ENCODE measurements at regions not wholly inside any gene's neighbourhood (a gene's known extent, or its start where the extent isn't known, plus 50 kb on each side); places are given as distances from the start of the nearest gene placed in this dataset.

DNA sequence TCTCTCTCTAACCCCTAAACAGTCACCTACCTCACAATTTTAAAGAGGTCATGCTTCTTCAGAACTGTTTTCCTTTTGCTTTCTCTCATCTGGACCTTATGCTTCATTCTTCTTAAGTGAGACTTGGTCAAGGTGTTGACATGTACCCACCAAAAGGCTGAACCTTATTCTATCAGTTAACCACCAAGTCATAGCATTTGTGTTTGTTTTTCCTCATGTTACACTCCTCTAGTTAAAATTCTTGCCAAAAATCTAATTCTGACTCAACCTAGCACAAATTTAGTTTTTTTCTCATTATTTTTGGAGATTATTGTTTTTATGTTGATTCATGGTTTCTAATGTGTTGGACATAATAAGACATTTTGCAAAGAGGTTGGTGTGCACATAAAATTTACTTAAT, 578.6 kb downstream of the SLC16A7 start:
- Histone ChIP-seq H2AFZ (no peak overlapping the region), H3K36me3 (replicated peaks; ENCODE audit: insufficient read depth, low read depth) (no peaks in the 10 kb centered on the region), H3K4me2 (no peak overlapping the region), H3K79me2 (no peaks in the 10 kb centered on the region), H3K9me2 (replicated peaks; ENCODE audit: insufficient read depth) (no peaks in the 10 kb centered on the region), H4K20me1 (ENCODE audit: insufficient read depth, poor library complexity, severe bottlenecking) (no peaks in the 10 kb centered on the region), H3K4me3 (no peak overlapping the region), H3K27me3 (no peaks in the 10 kb centered on the region), H3K27ac (no peak overlapping the region), H3K4me1 (ENCODE audit: insufficient read depth) (no peaks in the 10 kb centered on the region), H3K9me3 (ENCODE audit: low read depth) (no peaks in the 10 kb centered on the region)
- TF ChIP-seq EZH2phosphoT487 (IDR thresholded peaks at IDR 0.05; ENCODE audit: low read depth, severe bottlenecking, unreplicated experiment) (no peak), EZH2 (IDR thresholded peaks at IDR 0.05; ENCODE audit: borderline replicate concordance) (no peak)
- TF ChIP-seq, protein P1, sequence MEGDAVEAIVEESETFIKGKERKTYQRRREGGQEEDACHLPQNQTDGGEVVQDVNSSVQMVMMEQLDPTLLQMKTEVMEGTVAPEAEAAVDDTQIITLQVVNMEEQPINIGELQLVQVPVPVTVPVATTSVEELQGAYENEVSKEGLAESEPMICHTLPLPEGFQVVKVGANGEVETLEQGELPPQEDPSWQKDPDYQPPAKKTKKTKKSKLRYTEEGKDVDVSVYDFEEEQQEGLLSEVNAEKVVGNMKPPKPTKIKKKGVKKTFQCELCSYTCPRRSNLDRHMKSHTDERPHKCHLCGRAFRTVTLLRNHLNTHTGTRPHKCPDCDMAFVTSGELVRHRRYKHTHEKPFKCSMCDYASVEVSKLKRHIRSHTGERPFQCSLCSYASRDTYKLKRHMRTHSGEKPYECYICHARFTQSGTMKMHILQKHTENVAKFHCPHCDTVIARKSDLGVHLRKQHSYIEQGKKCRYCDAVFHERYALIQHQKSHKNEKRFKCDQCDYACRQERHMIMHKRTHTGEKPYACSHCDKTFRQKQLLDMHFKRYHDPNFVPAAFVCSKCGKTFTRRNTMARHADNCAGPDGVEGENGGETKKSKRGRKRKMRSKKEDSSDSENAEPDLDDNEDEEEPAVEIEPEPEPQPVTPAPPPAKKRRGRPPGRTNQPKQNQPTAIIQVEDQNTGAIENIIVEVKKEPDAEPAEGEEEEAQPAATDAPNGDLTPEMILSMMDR (IDR thresholded peaks at IDR 0.05; ENCODE audit: poor library complexity), result no peak
- no peak for DNase-seq (ENCODE audit: low spot score)

DNA sequence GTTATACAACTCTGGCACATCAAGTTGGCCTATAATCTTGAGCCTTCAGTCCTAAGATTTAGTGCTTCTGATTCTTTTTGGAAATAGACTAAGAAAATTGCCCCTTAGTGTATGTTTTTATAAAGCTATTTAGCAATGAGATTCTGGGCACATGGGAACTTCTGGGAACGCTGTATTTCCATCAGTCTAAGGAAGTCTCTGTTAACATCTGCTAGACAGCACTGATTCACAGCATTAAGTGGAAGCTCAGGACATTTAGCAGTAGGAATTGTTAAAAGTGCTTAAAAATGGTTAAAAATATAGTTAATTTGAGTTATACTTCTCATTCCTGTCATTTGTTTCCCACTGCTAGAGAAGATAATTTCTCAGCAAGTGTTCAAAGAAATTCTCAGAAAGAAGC, 579.1 kb downstream of the SLC16A7 start:
- no peaks in the 10 kb centered on the region for H3K9me3 ChIP-seq (ENCODE audit: low read depth)
- WGBS (ENCODE audit: low lambda C conversion rate, missing lambda C conversion rate), result 4% methylated on average over 1 of the region's 1 CpG
- H3K36me3 ChIP-seq (replicated peaks; ENCODE audit: insufficient read depth, low read depth), result no peaks in the 10 kb centered on the region
- no peaks in the 10 kb centered on the region for H3K4me1 ChIP-seq (ENCODE audit: insufficient read depth)
- H3K9me2 ChIP-seq (replicated peaks; ENCODE audit: insufficient read depth), result no peaks in the 10 kb centered on the region
- no peak for TF ChIP-seq EZH2phosphoT487 (IDR thresholded peaks at IDR 0.05; ENCODE audit: low read depth, severe bottlenecking, unreplicated experiment)
- TF ChIP-seq, protein P1 (IDR thresholded peaks at IDR 0.05; ENCODE audit: poor library complexity), result no peak
- no peak for TF ChIP-seq EZH2 (IDR thresholded peaks at IDR 0.05; ENCODE audit: borderline replicate concordance)
- H3K4me3 ChIP-seq, result no peak overlapping the region
- no peaks in the 10 kb centered on the region for H4K20me1 ChIP-seq (ENCODE audit: insufficient read depth, poor library complexity, severe bottlenecking)
- no peak overlapping the region for H3K27ac ChIP-seq
- no peaks in the 10 kb centered on the region for H3K27me3 ChIP-seq
- DNase-seq (ENCODE audit: low spot score), result no peak
- H3K4me2 ChIP-seq, result no peak overlapping the region
- H3K79me2 ChIP-seq, result no peaks in the 10 kb centered on the region
- no peak overlapping the region for H2AFZ ChIP-seq

DNA sequence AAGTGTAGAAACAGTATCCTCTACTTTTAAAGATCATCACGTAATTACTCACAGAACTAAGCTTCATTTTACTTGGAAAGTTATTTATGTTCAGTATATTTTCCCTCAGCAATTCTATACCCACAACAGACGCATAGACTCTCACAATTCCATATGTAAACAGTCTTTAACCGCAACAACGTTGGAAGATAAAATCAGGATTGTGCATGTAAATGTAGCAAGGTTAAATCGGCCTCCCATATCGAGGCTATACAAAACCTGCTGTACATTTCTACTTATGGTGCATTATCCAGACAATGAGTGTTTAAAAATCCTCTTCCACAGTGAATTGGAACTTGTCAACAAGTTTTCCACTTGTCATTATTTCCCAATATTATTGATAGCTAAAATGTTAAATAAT, 581.1 kb downstream of the SLC16A7 start:
- H3K27me3 ChIP-seq, result no peaks in the 10 kb centered on the region
- no peak for DNase-seq (ENCODE audit: low spot score)
- no peak overlapping the region for H2AFZ ChIP-seq
- no peaks in the 10 kb centered on the region for H3K4me1 ChIP-seq (ENCODE audit: insufficient read depth)
- no peak overlapping the region for H3K27ac ChIP-seq
- no peaks in the 10 kb centered on the region for H4K20me1 ChIP-seq (ENCODE audit: insufficient read depth, poor library complexity, severe bottlenecking)
- WGBS (ENCODE audit: low lambda C conversion rate, missing lambda C conversion rate), result 70% methylated on average over 6 of the region's 6 CpGs
- H3K36me3 ChIP-seq (replicated peaks; ENCODE audit: insufficient read depth, low read depth), result no peaks in the 10 kb centered on the region
- no peak overlapping the region for H3K4me2 ChIP-seq
- no peak overlapping the region for H3K4me3 ChIP-seq
- H3K9me3 ChIP-seq (ENCODE audit: low read depth), result no peaks in the 10 kb centered on the region
- no peaks in the 10 kb centered on the region for H3K79me2 ChIP-seq
- H3K9me2 ChIP-seq (replicated peaks; ENCODE audit: insufficient read depth), result no peaks in the 10 kb centered on the region
- TF ChIP-seq, protein P1 (IDR thresholded peaks at IDR 0.05; ENCODE audit: poor library complexity), result no peak
- TF ChIP-seq EZH2phosphoT487 (IDR thresholded peaks at IDR 0.05; ENCODE audit: low read depth, severe bottlenecking, unreplicated experiment) (no peak), EZH2 (IDR thresholded peaks at IDR 0.05; ENCODE audit: borderline replicate concordance) (no peak)

DNA sequence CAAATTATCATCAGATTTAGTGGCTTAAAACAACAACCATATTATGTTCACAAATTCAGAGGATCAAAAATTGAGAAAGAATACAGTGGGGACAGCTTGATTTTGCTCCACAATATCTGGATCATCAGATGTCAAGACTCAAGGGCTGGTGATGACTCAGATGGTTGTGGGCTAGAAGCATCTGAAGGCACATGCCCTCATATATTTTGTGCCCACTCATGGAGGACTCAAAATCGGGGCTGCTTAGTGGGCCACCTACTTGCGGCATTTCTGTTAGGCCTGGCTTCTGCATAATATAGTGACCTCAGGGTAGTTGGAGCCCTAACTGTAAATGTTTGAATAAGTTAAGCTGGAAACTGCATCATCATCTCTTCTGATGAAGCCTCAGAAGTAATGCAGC, 584.5 kb downstream of the SLC16A7 start:
- H3K4me2 ChIP-seq, result no peak overlapping the region
- no peak overlapping the region for H2AFZ ChIP-seq
- H3K27me3 ChIP-seq, result no peaks in the 10 kb centered on the region
- H3K4me3 ChIP-seq, result no peak overlapping the region
- H4K20me1 ChIP-seq (ENCODE audit: insufficient read depth, poor library complexity, severe bottlenecking), result no peaks in the 10 kb centered on the region
- H3K36me3 ChIP-seq (replicated peaks; ENCODE audit: insufficient read depth, low read depth), result no peaks in the 10 kb centered on the region
- TF ChIP-seq, protein P1 (IDR thresholded peaks at IDR 0.05; ENCODE audit: poor library complexity), result no peak
- TF ChIP-seq EZH2phosphoT487 (IDR thresholded peaks at IDR 0.05; ENCODE audit: low read depth, severe bottlenecking, unreplicated experiment) (no peak), EZH2 (IDR thresholded peaks at IDR 0.05; ENCODE audit: borderline replicate concordance) (no peak)
- H3K79me2 ChIP-seq, result no peaks in the 10 kb centered on the region
- DNase-seq (ENCODE audit: low spot score), result no peak
- no peak overlapping the region for H3K27ac ChIP-seq
- no peaks in the 10 kb centered on the region for H3K9me3 ChIP-seq (ENCODE audit: low read depth)
- H3K9me2 ChIP-seq (replicated peaks; ENCODE audit: insufficient read depth), result no peaks in the 10 kb centered on the region
- H3K4me1 ChIP-seq (ENCODE audit: insufficient read depth), result no peaks in the 10 kb centered on the region
- 78% methylated on average over 2 of the region's 2 CpGs for WGBS (ENCODE audit: low lambda C conversion rate, missing lambda C conversion rate)

Measured in hepatocyte (in vitro differentiated cells).